ENCODE measurements at regions not wholly inside any gene's neighbourhood (a gene's known extent, or its start where the extent isn't known, plus 50 kb on each side); places are given as distances from the start of the nearest gene placed in this dataset.

DNA sequence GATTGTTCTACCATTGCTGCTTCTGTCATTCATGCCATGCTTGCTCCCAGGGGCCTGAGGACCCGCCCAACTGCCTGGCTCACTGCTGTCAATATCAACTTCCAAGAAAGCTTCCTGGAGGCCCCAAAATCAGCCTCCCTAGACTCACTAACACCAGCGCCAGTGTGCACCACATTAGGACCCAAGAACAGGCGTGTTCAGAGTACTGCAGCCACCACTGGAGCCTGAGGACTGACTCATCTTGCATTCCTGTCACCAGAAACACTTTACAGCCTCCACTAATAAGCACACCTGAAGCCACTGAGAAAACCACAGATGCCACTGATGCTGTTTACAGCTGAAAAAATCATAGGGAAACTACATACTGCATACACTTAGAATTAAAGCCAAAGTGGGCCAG, 1284.3 kb downstream of the TYW1 start:
- Histone ChIP-seq H3K27me3 (no peaks in the 10 kb centered on the region), H3K36me3 (no peaks in the 10 kb centered on the region), H3K4me3 (no peak overlapping the region), H3K4me1 (no peaks in the 10 kb centered on the region), H3K9me3 (no peaks in the 10 kb centered on the region), H3K27ac (no peak overlapping the region)
- no peak for DNase-seq (ENCODE audit: low spot score in 2 of 2)
- WGBS = 86% methylated on average over 3 of the region's 3 CpGs
- TF ChIP-seq EP300 (IDR thresholded peaks at IDR 0.05) = no peak

DNA sequence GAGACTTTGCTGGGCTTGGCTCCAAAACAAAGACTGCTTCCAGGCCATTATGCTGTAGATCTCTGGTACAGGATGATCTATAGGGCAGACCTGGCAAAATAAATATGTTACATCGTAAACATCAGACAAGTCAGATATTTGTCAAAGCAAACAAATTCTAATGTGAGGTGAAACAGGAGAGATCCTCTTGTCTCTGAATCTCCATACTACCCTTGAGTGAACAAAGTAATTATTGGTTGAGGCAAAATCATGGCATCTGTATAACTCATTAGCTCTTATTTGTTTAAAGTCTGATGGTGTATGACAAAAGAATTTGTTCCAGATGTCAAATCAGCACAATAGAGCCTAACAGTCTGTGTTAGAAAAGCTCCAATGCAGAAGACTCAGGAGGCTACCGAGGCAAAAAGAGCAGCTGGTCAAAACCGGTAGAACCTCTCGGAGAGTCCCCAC, 1291.5 kb downstream of the TYW1 start:
- 60% methylated on average over 4 of the region's 4 CpGs for WGBS

GRCh38 chr7:68291710-68292109, 1295.1 kb downstream of the TYW1 start:
- Histone ChIP-seq H3K4me1 (no peaks in the 10 kb centered on the region), H3K36me3 (no peaks in the 10 kb centered on the region), H3K27me3 (no peaks in the 10 kb centered on the region), H3K9me3 (no peaks in the 10 kb centered on the region), H3K27ac (no peak overlapping the region), H3K4me3 (no peak overlapping the region)
- DNase-seq (ENCODE audit: low spot score in 2 of 2) = no peak
- TF ChIP-seq EP300 (IDR thresholded peaks at IDR 0.05) = no peak
- TF ChIP-seq, protein P1, sequence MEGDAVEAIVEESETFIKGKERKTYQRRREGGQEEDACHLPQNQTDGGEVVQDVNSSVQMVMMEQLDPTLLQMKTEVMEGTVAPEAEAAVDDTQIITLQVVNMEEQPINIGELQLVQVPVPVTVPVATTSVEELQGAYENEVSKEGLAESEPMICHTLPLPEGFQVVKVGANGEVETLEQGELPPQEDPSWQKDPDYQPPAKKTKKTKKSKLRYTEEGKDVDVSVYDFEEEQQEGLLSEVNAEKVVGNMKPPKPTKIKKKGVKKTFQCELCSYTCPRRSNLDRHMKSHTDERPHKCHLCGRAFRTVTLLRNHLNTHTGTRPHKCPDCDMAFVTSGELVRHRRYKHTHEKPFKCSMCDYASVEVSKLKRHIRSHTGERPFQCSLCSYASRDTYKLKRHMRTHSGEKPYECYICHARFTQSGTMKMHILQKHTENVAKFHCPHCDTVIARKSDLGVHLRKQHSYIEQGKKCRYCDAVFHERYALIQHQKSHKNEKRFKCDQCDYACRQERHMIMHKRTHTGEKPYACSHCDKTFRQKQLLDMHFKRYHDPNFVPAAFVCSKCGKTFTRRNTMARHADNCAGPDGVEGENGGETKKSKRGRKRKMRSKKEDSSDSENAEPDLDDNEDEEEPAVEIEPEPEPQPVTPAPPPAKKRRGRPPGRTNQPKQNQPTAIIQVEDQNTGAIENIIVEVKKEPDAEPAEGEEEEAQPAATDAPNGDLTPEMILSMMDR (IDR thresholded peaks at IDR 0.05) = no peak
- TF ChIP-seq POLR2AphosphoS5 (IDR thresholded peaks at IDR 0.05) = no peak
- no peak for TF ChIP-seq POLR2A (IDR thresholded peaks at IDR 0.05)

More for the DNA sequence above, 1291.5 kb downstream of the TYW1 start:
- no peak overlapping the region for H3K27ac ChIP-seq
- DNase-seq (ENCODE audit: low spot score in 2 of 2) = no peak
- no peaks in the 10 kb centered on the region for H3K4me1 ChIP-seq
- H3K4me3 ChIP-seq = no peak overlapping the region
- H3K9me3 ChIP-seq = no peaks in the 10 kb centered on the region
- no peaks in the 10 kb centered on the region for H3K36me3 ChIP-seq
- no peaks in the 10 kb centered on the region for H3K27me3 ChIP-seq
- TF ChIP-seq, protein P1 (IDR thresholded peaks at IDR 0.05) = no peak
- TF ChIP-seq EP300 (IDR thresholded peaks at IDR 0.05) = no peak

- no peaks in the 10 kb centered on the region for H3K36me3 ChIP-seq
- H3K9me3 ChIP-seq = no peaks in the 10 kb centered on the region
- peaks cover 3% of the 10 kb centered on the region for H3K27me3 ChIP-seq
- no peak overlapping the region for H3K4me3 ChIP-seq
- WGBS = 52% methylated on average over 4 of the region's 4 CpGs
- H3K27ac ChIP-seq = no peak overlapping the region
- no peaks in the 10 kb centered on the region for H3K4me1 ChIP-seq
- DNase-seq (ENCODE audit: low spot score in 2 of 2) = no peak
- TF ChIP-seq EP300 (IDR thresholded peaks at IDR 0.05) = no peak
- TF ChIP-seq, protein P1 (IDR thresholded peaks at IDR 0.05) = no peak
- no peak for TF ChIP-seq POLR2A (IDR thresholded peaks at IDR 0.05)
- no peak for TF ChIP-seq POLR2AphosphoS5 (IDR thresholded peaks at IDR 0.05)
Measured at GRCh38 chr7:68295386-68295785, 1298.8 kb downstream of the TYW1 start.

GRCh38 chr7:68304536-68304935, 1293.7 kb upstream of the AUTS2 start:
- Histone ChIP-seq H3K27ac (no peak overlapping the region), H3K4me3 (no peak overlapping the region), H3K4me1 (no peaks in the 10 kb centered on the region), H3K36me3 (no peaks in the 10 kb centered on the region), H3K27me3 (peaks cover 6% of the 10 kb centered on the region), H3K9me3 (peaks cover 4% of the 10 kb centered on the region)
- 31% methylated on average over 2 of the region's 2 CpGs for WGBS
- TF ChIP-seq EP300 (IDR thresholded peaks at IDR 0.05) (no peak), POLR2A (IDR thresholded peaks at IDR 0.05) (no peak), POLR2AphosphoS5 (IDR thresholded peaks at IDR 0.05) (no peak)
- TF ChIP-seq, protein P1 (IDR thresholded peaks at IDR 0.05) = no peak
- DNase-seq (ENCODE audit: low spot score in 2 of 2) = no peak

- no peak for TF ChIP-seq POLR2AphosphoS5 (IDR thresholded peaks at IDR 0.05)
- TF ChIP-seq, protein P1 (IDR thresholded peaks at IDR 0.05) = no peak
- TF ChIP-seq POLR2A (IDR thresholded peaks at IDR 0.05) = no peak
- no peak for TF ChIP-seq EP300 (IDR thresholded peaks at IDR 0.05)
- Histone ChIP-seq H3K4me1 (no peaks in the 10 kb centered on the region), H3K27me3 (peaks cover 6% of the 10 kb centered on the region), H3K4me3 (no peak overlapping the region), H3K36me3 (no peaks in the 10 kb centered on the region), H3K9me3 (peaks cover 4% of the 10 kb centered on the region), H3K27ac (no peak overlapping the region)
- 47% methylated on average over 2 of the region's 3 CpGs for WGBS
- no peak for DNase-seq (ENCODE audit: low spot score in 2 of 2)
Measured at GRCh38 chr7:68306692-68307107, 1291.6 kb upstream of the AUTS2 start.
